Fibroblast of lung (primary cell): ENCODE measurements at regions not wholly inside any gene's neighbourhood (a gene's known extent, or its start where the extent isn't known, plus 50 kb on each side); places are given as distances from the start of the nearest gene placed in this dataset.

Source experiments
- DNase-seq, 2 donors: peaks; one replicate each; pipeline versions ENCODE4 v3.0.0 to v3.0.0-alpha.2; 2010; ENCODE audit warnings: low read depth in 2 of 2
- H2AFZ ChIP-seq: 2 replicates; pipeline ENCODE4 v1.5.1; 2012; ENCODE audit warnings: low read length, control low read depth, inconsistent platforms
- H3K27ac ChIP-seq: 2 replicates; pipeline ENCODE4 v1.5.1; 2011; ENCODE audit warnings: low read length, control low read depth; ENCODE audit not compliant: insufficient read depth
- H3K27me3 ChIP-seq: 2 replicates; pipeline ENCODE4 v1.5.1; 2011; ENCODE audit warnings: mild to moderate bottlenecking, low read length; ENCODE audit not compliant: control insufficient read depth, insufficient read depth
- H3K36me3 ChIP-seq: 2 replicates; pipeline ENCODE4 v1.5.1; 2011; ENCODE audit warnings: low read length; ENCODE audit not compliant: control insufficient read depth, insufficient read depth
- H3K4me1 ChIP-seq: 2 replicates; pipeline ENCODE4 v1.5.1; 2011; ENCODE audit warnings: low read length; ENCODE audit not compliant: control insufficient read depth, insufficient read depth; ENCODE audit errors: extremely low read depth
- H3K4me2 ChIP-seq: 2 replicates; pipeline ENCODE4 v1.5.1; 2011; ENCODE audit warnings: low read length, control low read depth; ENCODE audit not compliant: insufficient read depth; ENCODE audit errors: extremely low read depth
- H3K4me3 ChIP-seq, 4 experiments: fragments of 200-600 bp in 1 of 4; sonication (generic) in 1 of 4; replicated peaks in 1 of 4; 2 replicates each; pipeline ENCODE4 v1.5.1; 2011 to 2016; ENCODE audit warnings: low read length in 4 of 4, low read depth in 3 of 4, mild to moderate bottlenecking in 3 of 4, control low read depth in 2 of 4, inconsistent platforms in 1 of 4, mixed read lengths in 1 of 4; ENCODE audit not compliant: insufficient read depth in 1 of 4; ENCODE audit errors: control extremely low read depth in 1 of 4
- H3K79me2 ChIP-seq: 2 replicates; pipeline ENCODE4 v1.5.1; 2012; ENCODE audit warnings: mild to moderate bottlenecking, low read length, inconsistent platforms; ENCODE audit not compliant: control insufficient read depth, insufficient read depth
- H3K9ac ChIP-seq: 2 replicates; pipeline ENCODE4 v1.5.1; 2011; ENCODE audit warnings: mild to moderate bottlenecking, low read length, control low read depth; ENCODE audit not compliant: insufficient read depth
- H3K9me3 ChIP-seq: 2 replicates; pipeline ENCODE4 v1.5.1; 2012; ENCODE audit warnings: low read depth, low read length; ENCODE audit not compliant: control insufficient read depth, insufficient read depth
- H4K20me1 ChIP-seq: 2 replicates; pipeline ENCODE4 v1.5.1; 2011; ENCODE audit warnings: low read length; ENCODE audit not compliant: control insufficient read depth, insufficient read depth; ENCODE audit errors: extremely low read depth
- CTCF ChIP-seq, 2 donors: IDR thresholded peaks in 1 of 2; conservative IDR thresholded peaks in 1 of 2; 1 replicate in 1 of 2; 2 replicates in 1 of 2; pipeline ENCODE4 v1.5.1; 2011 to 2012; ENCODE audit warnings: low read length in 2 of 2, control low read depth in 1 of 2, inconsistent platforms in 1 of 2, low read depth in 1 of 2, mild to moderate bottlenecking in 1 of 2
- EZH2 ChIP-seq: IDR thresholded peaks from 2 replicates; pipeline ENCODE4 v1.5.1; 2012; ENCODE audit warnings: low read length, control low read depth, mild to moderate bottlenecking; ENCODE audit errors: missing control alignments

DNA sequence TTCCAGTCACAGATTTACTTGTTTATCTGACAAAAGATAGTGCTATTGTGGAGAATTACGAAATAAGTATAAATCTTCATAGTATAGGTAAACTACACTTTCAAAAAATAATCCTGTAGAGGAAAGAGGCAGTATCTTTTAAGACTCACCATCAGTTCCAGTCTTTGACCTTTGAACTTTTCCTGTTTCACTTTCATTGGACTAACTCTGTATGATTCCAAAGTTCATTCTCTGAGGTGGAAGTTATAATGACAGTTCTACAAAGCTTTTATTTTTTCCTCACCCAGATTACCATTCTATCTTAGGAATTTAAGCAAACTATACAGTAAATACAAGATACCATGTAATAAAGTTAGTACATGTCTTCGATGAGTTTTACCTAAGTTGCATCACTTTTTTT lies 901.3 kb upstream of the SEMA6A start:
- no peak overlapping the region for H3K9ac ChIP-seq
- TF ChIP-seq CTCF (conservative IDR thresholded peaks at IDR 0.05 in 1 of 2, IDR thresholded peaks at IDR 0.05 in 1 of 2; ENCODE audit: low read depth in 1 of 2, low read length in 2 of 2), result no peak
- TF ChIP-seq EZH2, result no peak
- H3K27ac ChIP-seq, result no peak overlapping the region
- H3K27me3 ChIP-seq, result no peaks in the 10 kb centered on the region
- no peak overlapping the region for H2AFZ ChIP-seq
- DNase-seq, result no peak
- H3K4me3 ChIP-seq, result no peak overlapping the region
- no peaks in the 10 kb centered on the region for H3K9me3 ChIP-seq
- H3K4me2 ChIP-seq, result no peak overlapping the region
- H3K36me3 ChIP-seq, result no peaks in the 10 kb centered on the region
- H3K4me1 ChIP-seq, result no peaks in the 10 kb centered on the region
- no peaks in the 10 kb centered on the region for H4K20me1 ChIP-seq
- H3K79me2 ChIP-seq, result no peaks in the 10 kb centered on the region

DNA sequence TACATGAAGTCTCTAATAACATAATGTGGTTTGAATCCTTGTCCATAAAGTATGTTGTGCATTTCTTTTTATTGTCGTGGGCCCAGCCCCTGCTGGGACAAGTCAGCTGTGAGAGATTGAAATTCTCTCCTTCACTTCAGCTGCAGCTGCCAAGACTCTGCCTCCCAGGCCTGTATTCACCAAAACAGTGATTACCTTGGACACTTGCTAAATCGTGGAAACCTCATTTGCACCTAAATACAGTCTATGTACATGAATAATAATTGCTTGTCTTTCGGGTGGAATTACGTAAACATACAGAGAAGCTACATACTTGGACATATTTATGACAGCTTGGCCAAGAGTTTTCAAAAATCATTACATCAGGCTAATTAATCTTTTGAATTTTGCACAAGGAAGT lies 898.5 kb upstream of the SEMA6A start:
- Histone ChIP-seq H3K79me2 (no peaks in the 10 kb centered on the region), H3K4me3 (no peak overlapping the region), H3K27me3 (no peaks in the 10 kb centered on the region), H4K20me1 (no peaks in the 10 kb centered on the region), H3K4me1 (no peaks in the 10 kb centered on the region), H3K9ac (no peak overlapping the region), H2AFZ (no peak overlapping the region), H3K9me3 (no peaks in the 10 kb centered on the region), H3K36me3 (no peaks in the 10 kb centered on the region), H3K4me2 (no peak overlapping the region), H3K27ac (no peak overlapping the region)
- TF ChIP-seq CTCF (conservative IDR thresholded peaks at IDR 0.05 in 1 of 2, IDR thresholded peaks at IDR 0.05 in 1 of 2; ENCODE audit: low read depth in 1 of 2, low read length in 2 of 2) (no peak), EZH2 (no peak)
- DNase-seq, result no peak

GRCh38 chr5:117463881-117464570 lies 889.4 kb upstream of the SEMA6A start:
- Histone ChIP-seq H4K20me1 (no peaks in the 10 kb centered on the region), H3K4me2 (no peak overlapping the region), H3K27ac (no peak overlapping the region), H3K4me3 (no peak overlapping the region), H3K27me3 (no peaks in the 10 kb centered on the region), H3K79me2 (no peaks in the 10 kb centered on the region), H3K9me3 (no peaks in the 10 kb centered on the region), H3K9ac (no peak overlapping the region), H3K4me1 (no peaks in the 10 kb centered on the region), H3K36me3 (no peaks in the 10 kb centered on the region), H2AFZ (no peak overlapping the region)
- TF ChIP-seq EZH2, result no peak
- TF ChIP-seq CTCF (conservative IDR thresholded peaks at IDR 0.05 in 1 of 2, IDR thresholded peaks at IDR 0.05 in 1 of 2; ENCODE audit: low read depth in 1 of 2, low read length in 2 of 2), result no peak
- DNase-seq, result peak in 1 of 2 donors; percentile 6
